SK-N-MC (cell line): ENCODE measurements at regions not wholly inside any gene's neighbourhood (a gene's known extent, or its start where the extent isn't known, plus 50 kb on each side); places are given as distances from the start of the nearest gene placed in this dataset.

Source experiments
- EZH2 ChIP-seq: fragments of 200-600 bp; sonication (generic); IDR thresholded peaks from one replicate; pipeline ENCODE4 v1.6.1; 2017; ENCODE audit warnings: antibody characterized with exemption
- POLR2AphosphoS5 ChIP-seq: IDR thresholded peaks from 2 replicates; pipeline ENCODE4 v1.6.1; 2012; ENCODE audit warnings: mild to moderate bottlenecking, low read depth, low read length, borderline replicate concordance

- TF ChIP-seq POLR2AphosphoS5 (no peak), EZH2 (no peak)
Observed at GRCh38 chrX:68932611-68933010, 103.8 kb downstream of the EFNB1 start.
